ENCODE measurements at regions not wholly inside any gene's neighbourhood (a gene's known extent, or its start where the extent isn't known, plus 50 kb on each side); places are given as distances from the start of the nearest gene placed in this dataset.

DNA sequence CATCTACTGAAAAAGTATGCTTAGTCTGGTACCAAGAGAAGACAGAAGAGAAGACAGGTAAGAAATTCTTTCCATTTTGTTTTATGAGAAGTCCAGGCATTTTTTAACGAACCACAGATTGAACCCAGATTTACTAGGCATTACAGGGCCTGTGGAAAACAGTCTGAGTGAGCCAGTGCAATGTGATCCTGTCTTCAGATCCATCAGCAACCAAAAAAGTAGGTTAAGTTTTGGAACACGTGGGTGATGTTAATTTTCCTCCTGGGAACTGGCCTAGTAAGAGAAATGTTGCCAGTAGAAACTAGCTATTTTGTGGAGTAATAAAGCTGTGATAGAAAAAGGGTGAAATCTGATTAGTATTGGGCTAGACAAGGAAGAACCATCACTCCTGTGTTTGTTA, 440.9 kb upstream of the SEL1L start:
- no peaks in the 10 kb centered on the region for H3K36me3 ChIP-seq (ENCODE audit: control insufficient read depth, insufficient read depth, low read length)
- H3K9me3 ChIP-seq (ENCODE audit: control insufficient read depth, insufficient read depth, low read depth, low read length) = no peaks in the 10 kb centered on the region
- no peaks in the 10 kb centered on the region for H3K4me1 ChIP-seq (ENCODE audit: control insufficient read depth, insufficient read depth, low read length)
- in situ Hi-C loops (cut with HindIII; ENCODE audit: low pct_unique_long_range_greater_than_20kb, low sequenced_read_pairs) = no loop called here
- no TSS peak for BruUV-seq (replicated peaks)
- CTCF ChIA-PET = no interaction called here
- POLR2A ChIA-PET = interaction anchor here (0.7 kb wide), 1 partner anchor 22 kb away, joined by 3 read pairs; no protein-coding TSS in a partner anchor
- DNase-seq (ENCODE audit: low read depth, low spot score) (no peak), ATAC-seq (no peak)
- H3K27ac ChIP-seq (ENCODE audit: low read length) = no peak overlapping the region
- H3K27me3 ChIP-seq (ENCODE audit: control insufficient read depth, insufficient read depth, low read length) = no peaks in the 10 kb centered on the region
- TF ChIP-seq, protein P1, sequence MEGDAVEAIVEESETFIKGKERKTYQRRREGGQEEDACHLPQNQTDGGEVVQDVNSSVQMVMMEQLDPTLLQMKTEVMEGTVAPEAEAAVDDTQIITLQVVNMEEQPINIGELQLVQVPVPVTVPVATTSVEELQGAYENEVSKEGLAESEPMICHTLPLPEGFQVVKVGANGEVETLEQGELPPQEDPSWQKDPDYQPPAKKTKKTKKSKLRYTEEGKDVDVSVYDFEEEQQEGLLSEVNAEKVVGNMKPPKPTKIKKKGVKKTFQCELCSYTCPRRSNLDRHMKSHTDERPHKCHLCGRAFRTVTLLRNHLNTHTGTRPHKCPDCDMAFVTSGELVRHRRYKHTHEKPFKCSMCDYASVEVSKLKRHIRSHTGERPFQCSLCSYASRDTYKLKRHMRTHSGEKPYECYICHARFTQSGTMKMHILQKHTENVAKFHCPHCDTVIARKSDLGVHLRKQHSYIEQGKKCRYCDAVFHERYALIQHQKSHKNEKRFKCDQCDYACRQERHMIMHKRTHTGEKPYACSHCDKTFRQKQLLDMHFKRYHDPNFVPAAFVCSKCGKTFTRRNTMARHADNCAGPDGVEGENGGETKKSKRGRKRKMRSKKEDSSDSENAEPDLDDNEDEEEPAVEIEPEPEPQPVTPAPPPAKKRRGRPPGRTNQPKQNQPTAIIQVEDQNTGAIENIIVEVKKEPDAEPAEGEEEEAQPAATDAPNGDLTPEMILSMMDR (IDR thresholded peaks at IDR 0.05) = no peak
- TF ChIP-seq TCF7L2 (IDR thresholded peaks at IDR 0.05; ENCODE audit: low read depth, low read length) = no peak
- no peak for TF ChIP-seq SIN3A (IDR thresholded peaks at IDR 0.05; ENCODE audit: borderline replicate concordance, insufficient read depth, low read depth, low read length)
- no peak for TF ChIP-seq POLR2AphosphoS5 (IDR thresholded peaks at IDR 0.05; ENCODE audit: low read depth, low read length)
- TF ChIP-seq, protein P2, sequence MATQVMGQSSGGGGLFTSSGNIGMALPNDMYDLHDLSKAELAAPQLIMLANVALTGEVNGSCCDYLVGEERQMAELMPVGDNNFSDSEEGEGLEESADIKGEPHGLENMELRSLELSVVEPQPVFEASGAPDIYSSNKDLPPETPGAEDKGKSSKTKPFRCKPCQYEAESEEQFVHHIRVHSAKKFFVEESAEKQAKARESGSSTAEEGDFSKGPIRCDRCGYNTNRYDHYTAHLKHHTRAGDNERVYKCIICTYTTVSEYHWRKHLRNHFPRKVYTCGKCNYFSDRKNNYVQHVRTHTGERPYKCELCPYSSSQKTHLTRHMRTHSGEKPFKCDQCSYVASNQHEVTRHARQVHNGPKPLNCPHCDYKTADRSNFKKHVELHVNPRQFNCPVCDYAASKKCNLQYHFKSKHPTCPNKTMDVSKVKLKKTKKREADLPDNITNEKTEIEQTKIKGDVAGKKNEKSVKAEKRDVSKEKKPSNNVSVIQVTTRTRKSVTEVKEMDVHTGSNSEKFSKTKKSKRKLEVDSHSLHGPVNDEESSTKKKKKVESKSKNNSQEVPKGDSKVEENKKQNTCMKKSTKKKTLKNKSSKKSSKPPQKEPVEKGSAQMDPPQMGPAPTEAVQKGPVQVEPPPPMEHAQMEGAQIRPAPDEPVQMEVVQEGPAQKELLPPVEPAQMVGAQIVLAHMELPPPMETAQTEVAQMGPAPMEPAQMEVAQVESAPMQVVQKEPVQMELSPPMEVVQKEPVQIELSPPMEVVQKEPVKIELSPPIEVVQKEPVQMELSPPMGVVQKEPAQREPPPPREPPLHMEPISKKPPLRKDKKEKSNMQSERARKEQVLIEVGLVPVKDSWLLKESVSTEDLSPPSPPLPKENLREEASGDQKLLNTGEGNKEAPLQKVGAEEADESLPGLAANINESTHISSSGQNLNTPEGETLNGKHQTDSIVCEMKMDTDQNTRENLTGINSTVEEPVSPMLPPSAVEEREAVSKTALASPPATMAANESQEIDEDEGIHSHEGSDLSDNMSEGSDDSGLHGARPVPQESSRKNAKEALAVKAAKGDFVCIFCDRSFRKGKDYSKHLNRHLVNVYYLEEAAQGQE (IDR thresholded peaks at IDR 0.05; ENCODE audit: insufficient read depth in 1 of 2, low read depth in 2 of 2, low read length in 1 of 2) = no peak
- intact Hi-C loops (cut with micrococcal nuclease; ENCODE audit: unreplicated experiment) = no loop called here
- no peak overlapping the region for H3K4me3 ChIP-seq (ENCODE audit: low read depth in 2 of 2, low read length in 2 of 2)

DNA sequence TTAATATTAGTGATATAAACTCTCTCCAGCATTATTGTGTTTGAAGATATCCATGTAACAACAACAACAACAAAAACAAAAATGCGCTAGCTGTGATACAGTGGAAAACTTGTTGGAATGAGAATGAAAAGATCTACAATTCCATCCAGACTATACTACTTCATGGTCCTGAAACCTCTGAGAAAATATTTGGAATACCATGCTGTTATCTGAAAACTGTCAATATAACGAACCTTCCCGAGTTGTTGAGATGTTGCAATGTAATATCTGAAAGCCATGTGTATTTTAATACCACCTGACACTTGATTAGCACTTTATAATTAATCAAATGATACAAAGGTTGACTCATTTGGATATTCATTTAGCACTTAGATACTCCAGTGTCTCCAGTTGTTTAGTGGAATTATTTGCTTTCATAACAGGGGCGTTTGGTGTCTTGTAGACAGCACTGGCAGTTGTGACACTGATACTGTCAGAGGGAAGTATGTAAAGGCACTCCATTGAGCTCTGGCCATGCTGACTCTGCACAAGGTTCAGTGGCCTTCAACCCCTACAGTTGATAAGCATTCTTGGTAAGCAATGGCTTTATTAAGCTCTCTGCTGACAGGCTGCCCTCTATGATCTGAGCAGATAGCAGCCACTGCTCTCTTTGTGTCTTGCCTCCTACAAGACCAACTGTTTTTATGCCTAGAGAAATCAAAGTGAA, 447.1 kb upstream of the SEL1L start:
- no peaks in the 10 kb centered on the region for H3K9me3 ChIP-seq (ENCODE audit: control insufficient read depth, insufficient read depth, low read depth, low read length)
- no peaks in the 10 kb centered on the region for H3K36me3 ChIP-seq (ENCODE audit: control insufficient read depth, insufficient read depth, low read length)
- no peak for DNase-seq (ENCODE audit: low read depth, low spot score)
- no peaks in the 10 kb centered on the region for H3K4me1 ChIP-seq (ENCODE audit: control insufficient read depth, insufficient read depth, low read length)
- POLR2A ChIA-PET = no interaction called here
- in situ Hi-C loops (cut with HindIII; ENCODE audit: low pct_unique_long_range_greater_than_20kb, low sequenced_read_pairs) = no loop called here
- no peak overlapping the region for H3K27ac ChIP-seq (ENCODE audit: low read length)
- no peak for ATAC-seq
- no peak overlapping the region for H3K4me3 ChIP-seq (ENCODE audit: low read depth in 2 of 2, low read length in 2 of 2)
- no TSS peak for BruUV-seq (replicated peaks)
- CTCF ChIA-PET = no interaction called here
- TF ChIP-seq POLR2AphosphoS5 (IDR thresholded peaks at IDR 0.05; ENCODE audit: low read depth, low read length) (no peak), SIN3A (IDR thresholded peaks at IDR 0.05; ENCODE audit: borderline replicate concordance, insufficient read depth, low read depth, low read length) (no peak), TCF7L2 (IDR thresholded peaks at IDR 0.05; ENCODE audit: low read depth, low read length) (no peak)
- TF ChIP-seq, protein P2 (IDR thresholded peaks at IDR 0.05; ENCODE audit: insufficient read depth in 1 of 2, low read depth in 2 of 2, low read length in 1 of 2) = no peak
- TF ChIP-seq, protein P1 (IDR thresholded peaks at IDR 0.05) = no peak
- H3K27me3 ChIP-seq (ENCODE audit: control insufficient read depth, insufficient read depth, low read length) = no peaks in the 10 kb centered on the region
- intact Hi-C loops (cut with micrococcal nuclease; ENCODE audit: unreplicated experiment) = no loop called here
